Common myeloid progenitor, CD34-positive (primary cell): ENCODE measurements at regions not wholly inside any gene's neighbourhood (a gene's known extent, or its start where the extent isn't known, plus 50 kb on each side); places are given as distances from the start of the nearest gene placed in this dataset.
"Not testable (repeated sequence)": the region's sequence is repeated elsewhere in the genome, so short reads cannot be mapped to it uniquely, and the experiment has no call there.

ENCODE experiments used
- CTCF ChIA-PET: fragments of 350-600 bp; sonication (Branson Sonifier 250); formaldehyde crosslinking; loops from one replicate; lab custom pipeline; 2021; ENCODE audit warnings: antibody characterized with exemption; lab: Charles Lee
- POLR2A ChIA-PET: fragments of 350-600 bp; sonication (Branson Sonifier 250); formaldehyde crosslinking; loops from one replicate; lab custom pipeline; 2021; ENCODE audit warnings: antibody characterized with exemption; lab: Charles Lee
- DNase-seq, 3 donors: peaks; one replicate each; pipeline versions ENCODE4 v3.0.0 to v3.0.0-alpha.2; 2013
- H3K27ac ChIP-seq, 2 experiments: 1 replicate in 1 of 2; 2 replicates in 1 of 2; pipeline ENCODE4 v1.7.0; 2013; ENCODE audit warnings: inconsistent platforms in 2 of 2, low read length in 2 of 2, mild to moderate bottlenecking in 2 of 2, low read depth in 1 of 2, moderate library complexity in 1 of 2; ENCODE audit not compliant: severe bottlenecking in 2 of 2, insufficient read depth in 1 of 2, poor library complexity in 1 of 2
- H3K27me3 ChIP-seq, 5 experiments: replicated peaks in 2 of 5; 1 replicate in 3 of 5; 2 replicates in 2 of 5; pipeline versions ENCODE4 v1.6.1 to v1.7.0; 2013; ENCODE audit warnings: low read length in 4 of 5, mild to moderate bottlenecking in 2 of 5, moderate library complexity in 2 of 5, inconsistent platforms in 1 of 5; ENCODE audit not compliant: insufficient read depth in 5 of 5, control insufficient read depth in 4 of 5
- H3K36me3 ChIP-seq, 4 experiments: 1 replicate in 2 of 4; 2 replicates in 2 of 4; pipeline versions ENCODE4 v1.6.1 to v1.7.0; 2013; ENCODE audit warnings: low read length in 3 of 4, control low read depth in 1 of 4, mild to moderate bottlenecking in 1 of 4; ENCODE audit not compliant: control insufficient read depth in 4 of 4, insufficient read depth in 4 of 4
- H3K4me1 ChIP-seq, 4 experiments: 1 replicate in 3 of 4; 2 replicates in 1 of 4; pipeline versions ENCODE4 v1.6.1 to v1.7.1; 2013; ENCODE audit warnings: low read length in 3 of 4, mild to moderate bottlenecking in 3 of 4, control low read depth in 1 of 4, inconsistent platforms in 1 of 4, moderate library complexity in 1 of 4; ENCODE audit not compliant: control insufficient read depth in 4 of 4, insufficient read depth in 4 of 4; ENCODE audit errors: control extremely low read depth in 1 of 4
- H3K4me3 ChIP-seq, 7 experiments: 1 replicate in 4 of 7; 2 replicates in 3 of 7; pipeline versions ENCODE4 v1.5.1 to v1.7.0; 2013; ENCODE audit warnings: mild to moderate bottlenecking in 7 of 7, low read length in 6 of 7, moderate library complexity in 6 of 7, inconsistent platforms in 2 of 7, low read depth in 2 of 7, control low read depth in 1 of 7; ENCODE audit not compliant: insufficient read depth in 4 of 7, control insufficient read depth in 1 of 7; ENCODE audit errors: extremely low read depth in 1 of 7
- H3K9me3 ChIP-seq, 5 experiments: 1 replicate in 4 of 5; 2 replicates in 1 of 5; pipeline versions ENCODE4 v1.6.1 to v1.7.1; 2013; ENCODE audit warnings: low read length in 4 of 5, mild to moderate bottlenecking in 2 of 5, inconsistent platforms in 1 of 5, low read depth in 1 of 5, moderate library complexity in 1 of 5; ENCODE audit not compliant: control insufficient read depth in 4 of 5, insufficient read depth in 2 of 5; ENCODE audit errors: control extremely low read depth in 1 of 5
- WGBS: methylation state at CpG from one replicate; pipeline ENCODE4 v1.1.5; 2013; ENCODE audit not compliant: insufficient coverage; 5-methylcytosine and 5-hydroxymethylcytosine counted together

GRCh38 chr5:82445726-82446335 lies 167.7 kb upstream of the RPS23 start:
- WGBS: 100% methylated on average over 3 of the region's 3 CpGs
- H3K9me3 ChIP-seq: no peaks in the 10 kb centered on the region
- DNase-seq: no peak

GRCh38 chr5:82439750-82440445 lies 161.7 kb upstream of the RPS23 start:
- Histone ChIP-seq H3K27ac (no peak overlapping the region), H3K36me3 (no peaks in the 10 kb centered on the region), H3K4me3 (no peak overlapping the region), H3K4me1 (no peaks in the 10 kb centered on the region), H3K9me3 (no peaks in the 10 kb centered on the region), H3K27me3 (no peaks in the 10 kb centered on the region)
- ChIA-PET CTCF (interaction anchor here (1.1 kb wide), 1 partner anchor 20 kb away, joined by 3 read pairs; no protein-coding TSS in a partner anchor), POLR2A (no interaction called here)
- no peak for DNase-seq
- 90% methylated on average over 3 of the region's 4 CpGs for WGBS

More at GRCh38 chr5:82445726-82446335, 167.7 kb upstream of the RPS23 start:
- Histone ChIP-seq H3K4me1 (no peaks in the 10 kb centered on the region), H3K27me3 (no peaks in the 10 kb centered on the region), H3K4me3 (no peak overlapping the region), H3K36me3 (no peaks in the 10 kb centered on the region), H3K27ac (no peak overlapping the region)
- ChIA-PET POLR2A (no interaction called here), CTCF (no interaction called here)

- H3K27ac ChIP-seq, DNase-seq, H3K9me3 ChIP-seq, POLR2A ChIA-PET, H3K4me3 ChIP-seq, H3K4me1 ChIP-seq, CTCF ChIA-PET, H3K27me3 ChIP-seq, H3K36me3 ChIP-seq: not testable (repeated sequence)
- WGBS: no CpG with 5 or more reads among the region's 4 CpGs
Measured at GRCh38 chr5:82437565-82437964, 159.4 kb upstream of the RPS23 start.

GRCh38 chr5:82436291-82436690 lies 158.1 kb upstream of the RPS23 start:
- WGBS: 100% methylated on average over 1 of the region's 2 CpGs
- H3K27ac ChIP-seq: no peak overlapping the region
- no peak overlapping the region for H3K4me3 ChIP-seq
- no peak for DNase-seq
- ChIA-PET CTCF (no interaction called here), POLR2A (no interaction called here)
- H3K36me3 ChIP-seq: no peaks in the 10 kb centered on the region
- no peaks in the 10 kb centered on the region for H3K27me3 ChIP-seq
- no peaks in the 10 kb centered on the region for H3K4me1 ChIP-seq
- H3K9me3 ChIP-seq: no peaks in the 10 kb centered on the region

- 98% methylated on average over 10 of the region's 35 CpGs for WGBS
- DNase-seq, H3K27ac ChIP-seq: not testable (repeated sequence)
Measured at GRCh38 chr5:82434696-82435660, 156.8 kb upstream of the RPS23 start.

GRCh38 chr5:82426464-82427154 lies 148.5 kb upstream of the RPS23 start:
- Histone ChIP-seq H3K9me3 (no peaks in the 10 kb centered on the region), H3K4me3 (no peak overlapping the region), H3K27me3 (no peaks in the 10 kb centered on the region), H3K4me1 (peaks cover 0 to 2% (median 0%) of the 10 kb centered on the region in 4 experiments), H3K27ac (no peak overlapping the region), H3K36me3 (no peaks in the 10 kb centered on the region)
- CTCF ChIA-PET: no interaction called here
- 93% methylated on average over 3 of the region's 4 CpGs for WGBS
- POLR2A ChIA-PET: no interaction called here
- no peak for DNase-seq

More at GRCh38 chr5:82434696-82435660, 156.8 kb upstream of the RPS23 start:
- H3K9me3 ChIP-seq, H3K4me3 ChIP-seq, H3K36me3 ChIP-seq, H3K4me1 ChIP-seq, H3K27me3 ChIP-seq, CTCF ChIA-PET, POLR2A ChIA-PET: not testable (repeated sequence)
